KOPT-K1 (cell line): ENCODE measurements at regions not wholly inside any gene's neighbourhood (a gene's known extent, or its start where the extent isn't known, plus 50 kb on each side); places are given as distances from the start of the nearest gene placed in this dataset.
"Not testable (repeated sequence)": the region's sequence is repeated elsewhere in the genome, so short reads cannot be mapped to it uniquely, and the experiment has no call there.

Source experiments
- H3K27ac ChIP-seq: fragments of 200-600 bp; sonication (generic); 2 replicates; pipeline ENCODE4 v1.5.1; 2016; ENCODE audit warnings: antibody characterized with exemption, mild to moderate bottlenecking, low read depth, low read length; ENCODE audit not compliant: poor library complexity, severe bottlenecking
- H3K36me3 ChIP-seq: fragments of 200-600 bp; sonication (generic); 2 replicates; pipeline ENCODE4 v1.5.1; 2017; ENCODE audit warnings: antibody characterized with exemption, mild to moderate bottlenecking, low read length, moderate library complexity; ENCODE audit not compliant: insufficient read depth
- H3K9me3 ChIP-seq: fragments of 200-600 bp; sonication (generic); 2 replicates; pipeline ENCODE4 v1.5.1; 2017; ENCODE audit warnings: antibody characterized with exemption, low read length, mild to moderate bottlenecking; ENCODE audit not compliant: insufficient read depth, poor library complexity, severe bottlenecking

DNA sequence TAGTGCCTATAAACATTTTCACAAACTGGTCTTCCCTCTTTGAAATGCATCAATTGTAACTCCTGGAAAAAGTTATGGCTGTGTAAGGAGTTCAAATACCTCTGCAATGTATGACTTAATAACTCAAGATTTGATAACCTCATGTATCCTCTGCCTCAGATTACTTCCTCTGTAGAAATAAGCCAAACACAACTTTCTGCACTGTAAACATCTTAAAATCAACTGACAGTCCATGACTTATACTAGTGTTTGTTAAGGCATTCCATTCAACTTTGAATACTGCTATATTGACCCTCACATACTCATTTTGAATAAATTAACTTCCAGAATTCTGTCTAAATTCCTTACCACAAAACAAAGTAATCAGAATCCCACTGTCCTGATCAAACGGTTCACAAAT, 256.2 kb upstream of the POU5F2 start:
- peaks cover 16% of the 10 kb centered on the region for H3K9me3 ChIP-seq
- H3K27ac ChIP-seq, result no peak overlapping the region
- H3K36me3 ChIP-seq, result 0 out of 2 replicates have a peak, but pooled peaks cover 3% of the 10 kb centered on the region

DNA sequence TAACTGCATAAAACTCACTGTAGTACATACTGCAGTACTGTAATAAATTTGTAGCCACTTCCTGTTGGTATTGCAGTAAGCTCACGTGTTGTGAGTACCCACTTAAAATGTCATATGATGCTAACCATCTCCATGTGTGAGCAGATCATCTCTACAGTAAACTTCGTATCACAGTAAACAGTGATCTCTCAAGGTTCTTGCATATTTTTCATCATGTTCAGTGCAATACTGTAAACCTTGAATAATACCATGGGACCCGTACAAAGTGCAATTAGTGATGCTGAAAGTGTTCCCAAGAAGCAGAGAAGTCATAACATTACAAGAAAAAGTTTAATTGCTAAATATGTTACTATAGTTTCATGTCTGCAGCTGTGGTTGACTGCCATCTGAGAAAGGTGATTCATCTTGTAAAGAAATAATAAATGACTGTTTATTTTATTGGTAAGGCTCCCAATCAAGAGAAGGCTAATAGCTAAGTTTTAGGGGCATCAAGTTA, 253.8 kb upstream of the POU5F2 start:
- Histone ChIP-seq H3K27ac (no peak overlapping the region), H3K9me3 (no peaks in the 10 kb centered on the region), H3K36me3 (no peaks in the 10 kb centered on the region)

DNA sequence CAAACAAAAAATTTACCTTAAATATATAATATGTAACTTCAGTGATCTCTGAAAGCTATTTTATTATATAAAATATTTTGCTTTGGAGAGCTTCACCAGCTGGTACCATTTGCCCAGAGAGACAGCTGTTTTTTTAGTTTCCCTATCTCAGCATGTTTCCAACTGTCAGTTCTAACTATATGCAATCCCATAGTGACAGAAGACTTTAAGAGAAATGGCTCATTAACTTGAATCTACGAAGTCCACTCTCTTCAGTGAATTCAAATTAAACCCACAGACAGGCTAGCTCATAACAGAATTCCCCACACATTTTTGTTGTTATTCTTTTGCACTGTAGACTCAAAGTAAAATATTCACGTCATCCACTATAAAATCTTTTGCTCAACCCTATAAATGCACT, 251.8 kb upstream of the POU5F2 start:
- no peaks in the 10 kb centered on the region for H3K36me3 ChIP-seq
- no peaks in the 10 kb centered on the region for H3K9me3 ChIP-seq
- no peak overlapping the region for H3K27ac ChIP-seq

- Histone ChIP-seq H3K9me3 (no peaks in the 10 kb centered on the region), H3K36me3 (no peaks in the 10 kb centered on the region), H3K27ac (no peak overlapping the region)
These were observed 249.2 kb upstream of the POU5F2 start for GRCh38 chr5:93990504-93991070.

- not testable (repeated sequence) for H3K27ac ChIP-seq, H3K36me3 ChIP-seq, H3K9me3 ChIP-seq
These were observed 244.7 kb upstream of the POU5F2 start for GRCh38 chr5:93985940-93986570.

- peaks cover 4% of the 10 kb centered on the region; the same call in 1 of the 2 replicates for H3K36me3 ChIP-seq
- no peak overlapping the region for H3K27ac ChIP-seq
- H3K9me3 ChIP-seq, result peaks cover 42% of the 10 kb centered on the region
These were observed 236.8 kb upstream of the POU5F2 start for GRCh38 chr5:93978222-93978621.

- Histone ChIP-seq H3K36me3 (no peaks in the 10 kb centered on the region), H3K27ac (no peak overlapping the region), H3K9me3 (peaks cover 11% of the 10 kb centered on the region)
These were observed 226.5 kb upstream of the POU5F2 start for GRCh38 chr5:93967923-93968322.

DNA sequence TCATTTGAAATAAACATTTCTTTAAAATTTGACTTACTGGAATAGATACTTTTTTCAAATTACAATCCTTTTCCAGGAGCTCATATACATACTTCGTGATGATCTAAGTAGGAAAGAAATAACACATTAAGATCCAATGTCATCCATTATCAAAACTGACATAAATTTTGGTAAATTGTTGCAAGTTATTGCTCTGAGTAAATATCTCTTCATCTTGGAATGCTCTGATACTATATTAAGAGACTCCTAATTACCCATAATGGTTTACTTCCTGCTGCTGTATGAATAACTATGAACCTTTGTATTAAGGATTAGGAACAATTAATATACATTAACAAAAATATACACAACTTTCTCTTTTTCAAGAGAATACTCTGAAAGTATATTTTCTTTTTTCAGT, 223.0 kb upstream of the POU5F2 start:
- Histone ChIP-seq H3K27ac (no peak overlapping the region), H3K9me3 (peaks cover 8% of the 10 kb centered on the region), H3K36me3 (no peaks in the 10 kb centered on the region)

- Histone ChIP-seq H3K36me3 (no peaks in the 10 kb centered on the region; the same call in 1 of the 2 replicates), H3K9me3 (no peaks in the 10 kb centered on the region), H3K27ac (no peak overlapping the region)
These were observed 218.6 kb upstream of the POU5F2 start for GRCh38 chr5:93960042-93960441.

DNA sequence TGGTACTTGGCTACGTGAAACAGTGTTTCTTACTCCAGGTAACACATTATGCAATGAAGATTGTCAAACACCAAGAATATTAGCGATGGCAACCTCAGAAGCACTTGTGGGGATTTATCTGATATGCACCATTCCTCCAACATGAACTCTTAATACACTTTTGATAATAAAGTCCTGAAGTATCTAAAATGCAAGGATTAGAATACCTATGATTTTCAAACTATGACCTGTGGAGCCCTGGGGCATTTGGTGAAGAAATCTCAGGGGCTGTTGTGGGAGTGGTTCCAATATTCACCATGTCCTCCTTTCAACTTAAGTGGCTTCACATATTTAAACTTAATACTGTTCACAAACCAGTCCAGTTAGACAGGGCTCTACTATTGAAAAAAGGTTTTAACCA, 214.6 kb upstream of the POU5F2 start:
- Histone ChIP-seq H3K27ac (no peak overlapping the region), H3K36me3 (no peaks in the 10 kb centered on the region; the same call in 1 of the 2 replicates), H3K9me3 (no peaks in the 10 kb centered on the region)

GRCh38 chr5:93954421-93955069, 213.1 kb upstream of the POU5F2 start:
- Histone ChIP-seq H3K36me3 (no peaks in the 10 kb centered on the region; the same call in 1 of the 2 replicates), H3K27ac (no peak overlapping the region), H3K9me3 (peaks cover 3% of the 10 kb centered on the region)

GRCh38 chr5:93953442-93953841, 212.0 kb upstream of the POU5F2 start:
- Histone ChIP-seq H3K9me3 (peaks cover 7% of the 10 kb centered on the region), H3K36me3 (no peaks in the 10 kb centered on the region; the same call in 1 of the 2 replicates), H3K27ac (no peak overlapping the region)

DNA sequence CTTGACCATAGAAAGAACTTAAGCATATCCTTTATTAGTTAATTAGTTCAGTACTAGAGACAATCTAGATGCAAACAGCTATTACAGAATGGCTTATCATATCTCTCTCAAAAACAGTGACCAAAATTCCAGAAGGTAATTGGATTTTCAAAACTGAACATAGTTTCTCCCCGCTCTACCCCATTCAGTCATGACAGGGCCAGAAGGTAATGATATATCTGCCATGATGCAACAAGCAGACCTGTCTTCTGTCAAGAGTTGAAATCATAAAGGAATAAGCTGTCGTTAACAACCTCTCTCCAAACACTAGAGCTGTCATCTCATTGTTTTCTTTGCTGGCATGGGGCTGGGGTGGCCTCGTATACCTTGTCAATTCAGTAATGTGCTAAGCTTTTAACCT, 200.5 kb upstream of the POU5F2 start:
- no peak overlapping the region for H3K27ac ChIP-seq
- H3K9me3 ChIP-seq, result no peaks in the 10 kb centered on the region
- H3K36me3 ChIP-seq, result no peaks in the 10 kb centered on the region

GRCh38 chr5:93933269-93933668, 191.9 kb upstream of the POU5F2 start:
- H3K36me3 ChIP-seq, H3K9me3 ChIP-seq, H3K27ac ChIP-seq: not testable (repeated sequence)

GRCh38 chr5:93930098-93930497, 188.7 kb upstream of the POU5F2 start:
- H3K27ac ChIP-seq, result no peak overlapping the region
- H3K9me3 ChIP-seq, result peaks cover 6% of the 10 kb centered on the region
- H3K36me3 ChIP-seq, result no peaks in the 10 kb centered on the region
